Activated naive CD4-positive, alpha-beta T cell treated with anti-CD3 and anti-CD28 coated beads for 36 hours (primary cell): ENCODE measurements at regions not wholly inside any gene's neighbourhood (a gene's known extent, or its start where the extent isn't known, plus 50 kb on each side); places are given as distances from the start of the nearest gene placed in this dataset.
"Not testable (repeated sequence)": the region's sequence is repeated elsewhere in the genome, so short reads cannot be mapped to it uniquely, and the experiment has no call there.

Source experiments
- CTCF ChIA-PET: fragments of 350-600 bp; sonication (Branson Sonifier 250); formaldehyde crosslinking; loops from one replicate; lab custom pipeline; 2021; ENCODE audit warnings: antibody characterized with exemption; lab: Charles Lee
- DNase-seq: peaks from one replicate; pipeline ENCODE4 v3.0.0-alpha.2; 2020
- H3K27ac Mint-ChIP-seq: one replicate; pipeline ENCODE4 v1.8.0; 2021; ENCODE audit warnings: mild to moderate bottlenecking, mixed read lengths
- H3K27me3 Mint-ChIP-seq: one replicate; pipeline ENCODE4 v1.8.0; 2021; ENCODE audit warnings: low read depth, mixed read lengths
- H3K36me3 Mint-ChIP-seq: one replicate; pipeline ENCODE4 v1.8.0; 2021; ENCODE audit warnings: low read depth, mixed read lengths
- H3K4me1 Mint-ChIP-seq: one replicate; pipeline ENCODE4 v1.8.0; 2021; ENCODE audit warnings: low read depth, mixed read lengths
- H3K4me3 Mint-ChIP-seq: one replicate; pipeline ENCODE4 v1.8.0; 2021; ENCODE audit warnings: mild to moderate bottlenecking, moderate library complexity, mixed read lengths
- H3K9me3 Mint-ChIP-seq: one replicate; pipeline ENCODE4 v1.8.0; 2021; ENCODE audit warnings: mixed read lengths
- intact Hi-C: fragments of 100-400 bp; cut with micrococcal nuclease; formaldehyde crosslinking; loops from one replicate; pipeline ENCODE4 v1.15.1; 2023

GRCh38 chr11:112617098-112617425 lies 344.2 kb upstream of the NCAM1 start:
- Mint-ChIP-seq H3K27me3 (peaks cover 9% of the 10 kb centered on the region), H3K36me3 (no peaks in the 10 kb centered on the region), H3K4me3 (no peak overlapping the region), H3K27ac (no peak overlapping the region), H3K4me1 (no peaks in the 10 kb centered on the region), H3K9me3 (no peaks in the 10 kb centered on the region)
- DNase-seq = no peak
- CTCF ChIA-PET = no interaction called here
- intact Hi-C loops = no loop called here

GRCh38 chr11:112617977-112618826 lies 343.0 kb upstream of the NCAM1 start:
- H3K4me3 Mint-ChIP-seq = no peak overlapping the region
- intact Hi-C loops = no loop called here
- H3K36me3 Mint-ChIP-seq = no peaks in the 10 kb centered on the region
- DNase-seq = no peak
- no peaks in the 10 kb centered on the region for H3K4me1 Mint-ChIP-seq
- H3K27me3 Mint-ChIP-seq = peaks cover 9% of the 10 kb centered on the region
- CTCF ChIA-PET = interaction anchor here (0.7 kb wide), 2 partner anchors 37 to 964 kb away, joined by 3 to 6 read pairs; no protein-coding TSS in a partner anchor
- H3K27ac Mint-ChIP-seq = no peak overlapping the region
- H3K9me3 Mint-ChIP-seq = no peaks in the 10 kb centered on the region

GRCh38 chr11:112619106-112619505 lies 342.1 kb upstream of the NCAM1 start:
- no peak overlapping the region for H3K27ac Mint-ChIP-seq

GRCh38 chr11:112620621-112621394 lies 340.4 kb upstream of the NCAM1 start:
- no peak for DNase-seq
- Mint-ChIP-seq H3K4me1 (no peaks in the 10 kb centered on the region), H3K27ac (no peak overlapping the region), H3K36me3 (no peaks in the 10 kb centered on the region), H3K27me3 (peaks cover 9% of the 10 kb centered on the region), H3K4me3 (no peak overlapping the region), H3K9me3 (no peaks in the 10 kb centered on the region)
- CTCF ChIA-PET = no interaction called here
- intact Hi-C loops = no loop called here

More at GRCh38 chr11:112619106-112619505, 342.1 kb upstream of the NCAM1 start:
- intact Hi-C loops = no loop called here
- no peak overlapping the region for H3K4me3 Mint-ChIP-seq
- no peaks in the 10 kb centered on the region for H3K4me1 Mint-ChIP-seq
- peaks cover 9% of the 10 kb centered on the region for H3K27me3 Mint-ChIP-seq
- no peak for DNase-seq
- no peaks in the 10 kb centered on the region for H3K36me3 Mint-ChIP-seq
- H3K9me3 Mint-ChIP-seq = no peaks in the 10 kb centered on the region
- CTCF ChIA-PET = no interaction called here

GRCh38 chr11:112623057-112623456 lies 338.2 kb upstream of the NCAM1 start:
- Mint-ChIP-seq H3K4me3 (no peak overlapping the region), H3K36me3 (no peaks in the 10 kb centered on the region), H3K27me3 (peaks cover 5% of the 10 kb centered on the region), H3K9me3 (no peaks in the 10 kb centered on the region), H3K4me1 (peaks cover 5% of the 10 kb centered on the region), H3K27ac (no peak overlapping the region)
- CTCF ChIA-PET = interaction anchor here (0.6 to 1.7 kb wide), 2 partner anchors 169 to 172 kb away, joined by 3 to 5 read pairs; no protein-coding TSS in a partner anchor
- no peak for DNase-seq
- intact Hi-C loops = no loop called here

GRCh38 chr11:112624431-112624830 lies 336.8 kb upstream of the NCAM1 start:
- H3K4me3 Mint-ChIP-seq = no peak overlapping the region
- intact Hi-C loops = no loop called here
- CTCF ChIA-PET = no interaction called here

GRCh38 chr11:112624971-112625370 lies 336.2 kb upstream of the NCAM1 start:
- DNase-seq, H3K9me3 Mint-ChIP-seq, H3K36me3 Mint-ChIP-seq, H3K4me3 Mint-ChIP-seq, H3K27me3 Mint-ChIP-seq, H3K27ac Mint-ChIP-seq, H3K4me1 Mint-ChIP-seq, intact Hi-C loops, CTCF ChIA-PET: not testable (repeated sequence)

More at GRCh38 chr11:112624431-112624830, 336.8 kb upstream of the NCAM1 start:
- Mint-ChIP-seq H3K27me3 (peaks cover 3% of the 10 kb centered on the region), H3K27ac (no peak overlapping the region), H3K36me3 (no peaks in the 10 kb centered on the region), H3K9me3 (no peaks in the 10 kb centered on the region), H3K4me1 (peaks cover 5% of the 10 kb centered on the region)
- no peak for DNase-seq

- Mint-ChIP-seq H3K4me3 (no peak overlapping the region), H3K27ac (no peak overlapping the region), H3K27me3 (peaks cover 2% of the 10 kb centered on the region), H3K4me1 (peaks cover 5% of the 10 kb centered on the region), H3K9me3 (no peaks in the 10 kb centered on the region), H3K36me3 (no peaks in the 10 kb centered on the region)
- CTCF ChIA-PET = no interaction called here
- DNase-seq = no peak
- intact Hi-C loops = no loop called here
Observed at GRCh38 chr11:112625814-112626213, 335.4 kb upstream of the NCAM1 start.

GRCh38 chr11:112626731-112627130 lies 334.5 kb upstream of the NCAM1 start:
- no peaks in the 10 kb centered on the region for H3K36me3 Mint-ChIP-seq
- H3K4me1 Mint-ChIP-seq = peaks cover 5% of the 10 kb centered on the region
- intact Hi-C loops = no loop called here
- no peak for DNase-seq
- no peak overlapping the region for H3K27ac Mint-ChIP-seq
- no peaks in the 10 kb centered on the region for H3K27me3 Mint-ChIP-seq
- CTCF ChIA-PET = interaction anchor here (0.6 kb wide), 1 partner anchor 1760 kb away, joined by 3 read pairs; no protein-coding TSS in a partner anchor
- H3K9me3 Mint-ChIP-seq = no peaks in the 10 kb centered on the region
- no peak overlapping the region for H3K4me3 Mint-ChIP-seq

GRCh38 chr11:112627588-112628045 lies 333.6 kb upstream of the NCAM1 start:
- CTCF ChIA-PET = interaction anchor here (1.0 kb wide), 1 partner anchor 39 kb away, joined by 5 read pairs; no protein-coding TSS in a partner anchor
- no peak overlapping the region for H3K4me3 Mint-ChIP-seq
- H3K36me3 Mint-ChIP-seq = no peaks in the 10 kb centered on the region
- H3K27ac Mint-ChIP-seq = no peak overlapping the region
- peaks cover 5% of the 10 kb centered on the region for H3K4me1 Mint-ChIP-seq
- intact Hi-C loops = no loop called here
- peaks cover 3% of the 10 kb centered on the region for H3K27me3 Mint-ChIP-seq
- DNase-seq = no peak
- H3K9me3 Mint-ChIP-seq = no peaks in the 10 kb centered on the region

- no peak for DNase-seq
Observed at GRCh38 chr11:112628676-112629075, 332.5 kb upstream of the NCAM1 start.

GRCh38 chr11:112630496-112630895 lies 330.7 kb upstream of the NCAM1 start:
- H3K36me3 Mint-ChIP-seq = no peaks in the 10 kb centered on the region
- H3K4me3 Mint-ChIP-seq = no peak overlapping the region
- intact Hi-C loops = no loop called here
- no peak for DNase-seq
- no peaks in the 10 kb centered on the region for H3K9me3 Mint-ChIP-seq
- CTCF ChIA-PET = no interaction called here
- peaks cover 6% of the 10 kb centered on the region for H3K27me3 Mint-ChIP-seq
- peaks cover 5% of the 10 kb centered on the region for H3K4me1 Mint-ChIP-seq
- no peak overlapping the region for H3K27ac Mint-ChIP-seq

More at GRCh38 chr11:112628676-112629075, 332.5 kb upstream of the NCAM1 start:
- H3K4me1 Mint-ChIP-seq = peaks cover 5% of the 10 kb centered on the region
- CTCF ChIA-PET = interaction anchor here (1.0 kb wide), 1 partner anchor 40 kb away, joined by 5 read pairs; no protein-coding TSS in a partner anchor
- H3K27ac Mint-ChIP-seq = no peak overlapping the region
- H3K36me3 Mint-ChIP-seq = no peaks in the 10 kb centered on the region
- no peak overlapping the region for H3K4me3 Mint-ChIP-seq
- H3K27me3 Mint-ChIP-seq = peaks cover 3% of the 10 kb centered on the region
- intact Hi-C loops = no loop called here
- no peaks in the 10 kb centered on the region for H3K9me3 Mint-ChIP-seq
